HG03196 (cell line): ENCODE measurements at regions not wholly inside any gene's neighbourhood (a gene's known extent, or its start where the extent isn't known, plus 50 kb on each side); places are given as distances from the start of the nearest gene placed in this dataset.
"Not testable (repeated sequence)": the region's sequence is repeated elsewhere in the genome, so short reads cannot be mapped to it uniquely, and the experiment has no call there.

ENCODE experiments used
- ATAC-seq: cut with Tn5 transposase; IDR thresholded peaks from one replicate; pipeline ENCODE4 v1.9.1; 2021; ENCODE audit not compliant: unreplicated experiment

- not testable (repeated sequence) for ATAC-seq
Measured at GRCh38 chr12:105682821-105683220, 352.3 kb downstream of the C12orf75 start.

- ATAC-seq: not testable (repeated sequence)
Measured at GRCh38 chr12:105683836-105684235, 353.3 kb downstream of the C12orf75 start.

GRCh38 chr12:105698075-105698474 lies 367.6 kb downstream of the C12orf75 start:
- ATAC-seq: no peak

GRCh38 chr12:105699209-105699608 lies 368.7 kb downstream of the C12orf75 start:
- ATAC-seq: no peak

- no peak for ATAC-seq
Measured at GRCh38 chr12:105704787-105705186, 374.3 kb downstream of the C12orf75 start.

- ATAC-seq: no peak
Measured at GRCh38 chr12:105705235-105705634, 374.7 kb downstream of the C12orf75 start.

- ATAC-seq: no peak
Measured at GRCh38 chr12:105705765-105706164, 375.3 kb downstream of the C12orf75 start.

GRCh38 chr12:105706321-105706972 lies 376.0 kb downstream of the C12orf75 start:
- no peak for ATAC-seq

GRCh38 chr12:105706973-105707334 lies 376.5 kb downstream of the C12orf75 start:
- ATAC-seq: no peak

GRCh38 chr12:105713606-105714305 lies 383.3 kb downstream of the C12orf75 start:
- no peak for ATAC-seq

GRCh38 chr12:105716621-105717020 lies 386.1 kb downstream of the C12orf75 start:
- no peak for ATAC-seq

- no peak for ATAC-seq
Measured at GRCh38 chr12:105721051-105721825, 390.7 kb downstream of the C12orf75 start.

GRCh38 chr12:105721891-105722290 lies 391.4 kb downstream of the C12orf75 start:
- ATAC-seq: no peak

- ATAC-seq: no peak
Measured at GRCh38 chr12:105723066-105723465, 392.6 kb downstream of the C12orf75 start.

- ATAC-seq: no peak
Measured at GRCh38 chr12:105723494-105723893, 393.0 kb downstream of the C12orf75 start.

- no peak for ATAC-seq
Measured at GRCh38 chr12:105724641-105725040, 394.1 kb downstream of the C12orf75 start.

GRCh38 chr12:105725054-105725453 lies 394.6 kb downstream of the C12orf75 start:
- ATAC-seq: no peak

GRCh38 chr12:105729181-105729771 lies 398.8 kb downstream of the C12orf75 start:
- ATAC-seq: no peak

- ATAC-seq: no peak
Measured at GRCh38 chr12:105729926-105730325, 399.4 kb downstream of the C12orf75 start.

GRCh38 chr12:105733579-105733978 lies 403.1 kb downstream of the C12orf75 start:
- ATAC-seq: no peak

GRCh38 chr12:105736498-105736897 lies 402.3 kb downstream of the NUAK1 start:
- ATAC-seq: no peak

- ATAC-seq: no peak
Measured at GRCh38 chr12:105738051-105738450, 400.7 kb downstream of the NUAK1 start.
